Umbilical cord (tissue), 1 donor: ENCODE measurements at regions not wholly inside any gene's neighbourhood (a gene's known extent, or its start where the extent isn't known, plus 50 kb on each side); places are given as distances from the start of the nearest gene placed in this dataset.
"Not testable (repeated sequence)": the region's sequence is repeated elsewhere in the genome, so short reads cannot be mapped to it uniquely, and the experiment has no call there.

ENCODE experiments used
- DNase-seq: peaks from one replicate; pipeline ENCODE4 v3.0.0-alpha.2; 2015; ENCODE audit warnings: low spot score

DNA sequence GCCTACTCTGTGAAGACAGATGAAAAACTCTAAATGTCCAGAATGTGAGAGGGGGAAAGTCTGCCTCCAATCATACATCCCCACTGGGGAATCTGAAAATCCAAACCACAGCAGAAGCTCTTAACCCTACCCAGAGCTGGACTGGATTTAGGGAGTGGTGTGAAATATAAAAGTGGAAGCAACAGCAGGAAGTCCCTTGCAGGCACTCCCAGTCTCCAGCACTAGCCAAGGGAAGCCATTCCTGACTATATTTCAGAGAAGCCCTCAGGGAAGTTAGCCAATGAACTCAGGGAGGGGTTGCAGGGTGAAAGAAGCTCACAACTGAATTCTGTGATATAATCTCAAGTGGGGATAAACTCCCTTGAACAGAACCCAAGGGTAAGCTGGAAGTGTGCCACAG, 51.5 kb downstream of the CRPPA start:
- DNase-seq, result no peak

DNA sequence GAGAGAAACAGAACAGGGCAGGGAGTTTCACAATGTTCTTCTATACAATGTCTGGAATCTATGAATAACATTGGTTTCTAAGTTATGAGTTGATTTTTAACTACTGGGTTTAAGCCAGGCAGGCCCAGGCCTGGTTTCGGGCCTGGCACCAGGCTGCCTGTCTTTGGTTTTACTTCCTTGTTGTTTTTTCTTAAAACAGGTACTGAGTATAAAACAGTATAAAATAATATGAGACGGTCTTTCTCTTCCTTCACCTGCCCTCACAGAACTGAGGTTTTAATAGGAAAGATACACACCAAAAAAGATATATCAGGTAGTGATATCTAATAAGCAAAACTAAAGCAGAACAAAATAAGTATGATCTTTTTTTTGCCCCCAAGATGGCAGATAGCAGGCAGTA, 52.0 kb downstream of the CRPPA start:
- DNase-seq, result not testable (repeated sequence)

DNA sequence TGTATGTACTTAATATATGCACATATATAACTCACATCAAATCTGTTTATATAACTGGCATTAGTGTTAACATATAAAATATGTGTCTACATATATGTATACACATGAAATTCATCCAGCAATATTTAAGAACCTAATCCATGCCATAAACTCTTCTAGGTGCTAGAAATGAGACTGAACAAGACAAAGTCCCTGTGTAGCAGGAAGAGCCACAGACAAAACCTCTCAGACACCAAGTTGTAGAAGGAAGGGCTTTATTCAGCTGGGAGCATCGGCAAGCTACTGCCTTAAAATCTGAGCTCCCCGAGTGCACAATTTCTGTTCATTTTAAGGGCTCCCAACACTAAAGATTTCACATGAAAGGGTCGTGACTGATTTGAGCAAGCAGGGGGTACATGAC, 52.5 kb downstream of the CRPPA start:
- DNase-seq, result no peak

DNA sequence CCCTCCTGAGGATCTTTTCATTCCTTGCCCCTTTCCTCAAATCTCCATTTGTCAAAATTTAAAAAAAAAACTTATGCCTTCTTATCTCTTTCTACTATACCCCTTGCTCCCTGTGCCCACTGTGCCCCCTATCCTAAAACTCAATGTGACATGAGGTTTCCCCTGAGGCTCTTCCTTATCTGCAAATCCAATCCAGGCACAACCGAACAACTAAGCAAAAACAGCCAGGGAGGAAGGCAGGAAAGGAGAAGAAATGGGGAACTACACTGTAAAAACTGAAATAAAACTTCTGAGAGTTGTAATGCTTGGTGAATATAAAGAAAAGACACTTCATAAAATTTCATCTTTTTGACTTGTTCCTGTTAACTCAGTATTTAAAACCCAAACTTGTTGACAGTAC, 54.2 kb downstream of the CRPPA start:
- no peak for DNase-seq

DNA sequence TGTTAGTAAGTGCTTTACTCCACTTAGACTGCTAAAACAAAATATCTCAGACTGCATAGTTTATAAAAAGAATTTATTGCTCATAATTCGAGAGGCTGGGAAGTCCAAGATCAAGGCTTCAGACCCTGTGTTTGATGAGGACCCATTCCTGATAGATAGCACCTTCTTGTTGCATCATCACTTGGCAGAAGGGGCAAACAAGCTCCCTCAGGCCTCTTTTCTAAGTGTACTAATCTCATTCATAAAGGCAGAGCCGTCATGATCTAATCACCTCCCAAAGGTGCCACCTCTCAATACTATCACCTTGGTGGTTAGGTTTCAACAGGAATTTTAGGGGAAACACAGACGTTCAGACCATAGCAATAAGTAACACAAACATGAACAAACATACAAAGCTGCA, 55.4 kb downstream of the CRPPA start:
- DNase-seq, result no peak

DNA sequence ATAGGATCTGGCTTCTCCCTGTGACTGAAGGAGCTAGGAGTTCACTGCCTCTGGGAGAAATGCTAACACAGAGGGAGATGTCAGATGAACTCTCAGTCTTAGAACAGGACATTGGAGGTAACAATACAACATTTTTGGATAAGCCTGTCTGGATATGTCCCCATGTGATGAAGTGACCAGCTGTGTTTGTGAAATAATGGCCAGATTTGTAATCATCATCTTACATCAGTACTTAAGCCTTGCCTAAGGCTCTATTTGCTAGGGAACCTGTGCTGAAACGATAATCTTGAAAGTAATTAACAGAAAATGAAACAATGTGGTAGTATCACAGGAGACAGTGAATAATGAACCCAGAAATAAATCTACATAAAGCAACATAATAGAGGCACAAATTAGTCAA, 56.2 kb downstream of the CRPPA start:
- DNase-seq, result no peak

DNA sequence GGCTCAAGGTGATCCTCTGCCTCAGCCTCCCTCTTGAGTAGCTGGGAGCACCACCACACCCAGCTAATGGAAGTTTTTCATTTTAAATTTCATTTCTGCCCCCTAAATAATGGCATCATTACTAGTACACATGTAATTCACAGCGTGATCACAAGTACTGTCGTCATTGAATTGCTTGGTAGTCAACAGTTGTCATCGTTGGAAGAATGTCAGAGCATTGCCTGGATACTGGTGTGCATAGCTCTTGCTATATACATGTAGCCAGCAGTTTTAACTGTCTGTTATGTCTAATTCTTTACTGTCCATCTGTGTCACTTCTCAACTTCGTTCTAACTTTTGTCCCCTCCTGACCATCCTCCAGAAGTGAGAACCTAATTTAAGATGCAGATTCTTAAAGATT, 62.1 kb downstream of the CRPPA start:
- no peak for DNase-seq

DNA sequence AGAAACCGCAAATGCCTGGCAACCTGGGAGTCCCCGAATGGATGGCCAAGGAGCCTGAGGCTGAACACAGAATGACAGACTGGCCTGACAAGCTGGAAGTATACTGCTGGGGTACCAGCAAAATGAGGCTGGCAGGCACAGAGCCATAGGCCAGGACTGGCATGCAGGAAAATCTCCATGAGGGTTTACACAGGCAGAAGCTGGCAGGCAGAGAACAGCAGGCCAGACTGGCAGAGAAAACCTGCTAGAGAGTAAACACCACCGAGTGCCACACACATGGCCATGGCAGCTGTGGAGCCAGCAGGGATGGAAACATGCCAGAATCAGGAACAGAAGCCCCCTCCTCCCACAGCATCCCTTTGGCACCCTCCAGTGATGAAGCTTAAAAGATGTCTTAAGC, 63.4 kb downstream of the CRPPA start:
- DNase-seq, result no peak

DNA sequence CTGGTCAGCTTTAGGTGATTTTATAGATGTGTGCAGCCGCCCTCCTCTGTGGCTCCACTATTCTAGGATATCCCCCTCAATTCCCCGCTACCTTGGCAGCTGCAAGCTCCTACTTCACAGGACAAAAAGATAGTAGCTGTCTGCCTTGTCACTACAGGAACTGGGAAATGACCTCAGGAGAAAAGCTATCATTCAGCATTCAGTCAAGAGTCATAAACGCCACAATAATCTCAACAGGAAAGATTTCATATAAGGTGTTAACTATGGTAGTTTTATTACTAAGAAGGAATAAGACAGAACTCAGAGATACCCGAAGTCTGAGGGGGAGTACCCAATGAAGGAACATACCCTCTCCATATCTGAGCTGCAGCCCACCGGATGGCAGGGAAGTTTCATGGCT, 63.9 kb downstream of the CRPPA start:
- no peak for DNase-seq

DNA sequence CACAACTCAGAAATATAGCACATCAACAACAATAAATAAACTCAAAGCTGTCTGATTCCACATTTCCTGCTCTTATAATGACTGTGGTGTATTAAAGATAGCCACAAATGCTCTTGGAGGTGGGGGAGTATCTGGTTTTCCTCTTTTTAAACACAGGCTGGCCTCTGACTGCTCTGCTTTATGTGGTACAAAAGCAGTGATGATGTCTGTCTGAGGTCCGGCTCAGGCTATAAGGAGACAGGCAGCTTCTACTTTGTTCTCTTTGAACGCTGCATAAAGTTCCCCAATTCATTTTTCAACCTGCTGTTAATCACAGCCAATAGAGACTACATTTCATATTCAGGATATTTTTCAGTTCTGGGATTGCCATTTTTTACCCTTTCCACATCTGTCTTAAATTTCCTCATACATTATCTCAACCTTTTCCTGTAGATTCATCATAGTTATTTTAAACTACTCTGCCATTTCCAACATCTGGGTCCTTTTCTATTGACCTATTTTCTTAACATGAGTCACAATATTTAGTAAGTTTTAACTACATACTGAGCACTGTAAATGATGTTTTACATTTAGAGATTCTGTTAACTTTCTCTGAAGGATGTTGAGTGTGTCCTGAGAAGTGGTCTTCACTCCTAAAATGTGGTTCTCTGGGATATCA, 64.9 kb downstream of the CRPPA start:
- peak; percentile 71 for DNase-seq

DNA sequence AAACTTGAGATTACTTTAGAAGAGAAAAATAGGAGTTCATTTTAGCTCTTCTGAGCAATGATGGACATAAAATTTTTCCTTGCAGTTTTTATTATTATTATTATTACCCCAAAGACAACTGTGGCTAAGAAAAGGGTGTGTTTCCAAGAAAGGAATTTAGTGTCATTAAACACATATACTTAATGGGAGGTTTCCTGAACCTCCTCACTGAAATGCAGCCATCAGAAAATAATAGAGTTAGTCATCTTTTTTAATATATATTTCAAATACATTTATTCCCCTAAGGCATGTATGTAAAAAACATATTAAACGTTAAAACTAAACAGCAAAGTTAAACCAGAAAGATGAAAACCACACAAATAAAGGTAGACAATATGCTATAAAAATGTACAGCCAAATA, 66.8 kb downstream of the CRPPA start:
- DNase-seq, result no peak

DNA sequence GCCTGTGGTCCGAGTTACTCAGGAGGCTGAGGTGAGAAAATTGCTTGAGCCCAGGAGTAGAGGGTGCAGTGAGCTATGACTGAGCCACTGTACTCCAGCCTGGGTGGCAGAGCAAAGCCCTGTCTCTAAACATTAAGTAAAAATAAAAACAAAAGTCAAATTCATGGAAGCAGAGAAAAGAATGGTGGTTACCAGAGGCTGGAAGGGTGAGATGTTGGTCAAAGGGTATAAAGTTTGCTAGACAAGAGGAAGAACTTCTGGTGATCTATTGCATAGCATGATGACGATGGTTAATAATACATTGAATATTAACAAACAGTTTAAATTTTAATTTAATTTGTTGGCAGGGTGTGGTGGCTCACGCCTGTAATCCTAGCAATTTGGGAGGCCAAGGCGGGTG, 68.1 kb downstream of the CRPPA start:
- no peak for DNase-seq

DNA sequence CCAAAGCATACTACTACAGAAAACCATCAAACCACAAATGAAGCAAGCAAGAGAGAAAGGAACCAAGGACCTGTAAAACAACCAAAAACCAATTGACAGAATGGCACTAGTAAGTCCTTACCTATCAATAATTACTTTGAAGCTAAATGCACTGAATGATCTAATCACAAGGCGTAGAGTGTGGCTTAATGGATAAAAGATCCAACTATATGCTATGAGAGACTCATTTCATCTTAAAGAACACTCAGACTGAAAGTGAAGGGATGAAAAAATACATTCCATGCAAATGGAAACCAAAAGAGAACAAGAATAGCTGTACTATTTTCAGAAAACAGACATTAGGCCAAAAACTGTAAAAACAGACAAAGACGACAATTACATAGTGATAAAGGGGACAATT, 70.7 kb downstream of the CRPPA start:
- DNase-seq, result no peak

DNA sequence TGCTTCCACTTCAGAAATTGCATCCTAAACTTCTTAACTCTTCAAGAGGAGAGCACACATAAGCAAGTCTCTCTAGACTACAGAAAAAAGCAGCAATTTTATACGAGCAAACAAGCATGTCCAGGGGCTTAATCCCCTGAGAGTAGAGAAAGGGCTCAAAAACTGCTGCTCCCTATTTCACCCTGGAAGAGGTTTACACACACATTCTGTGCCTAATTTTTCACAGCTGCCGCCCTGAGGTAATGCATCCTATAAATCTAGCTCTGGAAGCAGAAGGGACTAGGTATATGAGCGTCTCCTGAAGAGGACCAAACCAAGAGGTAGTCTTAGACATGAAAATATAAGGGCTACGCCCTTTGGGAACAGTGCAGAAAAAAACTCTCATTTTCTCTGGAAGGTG, 73.1 kb downstream of the CRPPA start:
- no peak for DNase-seq

DNA sequence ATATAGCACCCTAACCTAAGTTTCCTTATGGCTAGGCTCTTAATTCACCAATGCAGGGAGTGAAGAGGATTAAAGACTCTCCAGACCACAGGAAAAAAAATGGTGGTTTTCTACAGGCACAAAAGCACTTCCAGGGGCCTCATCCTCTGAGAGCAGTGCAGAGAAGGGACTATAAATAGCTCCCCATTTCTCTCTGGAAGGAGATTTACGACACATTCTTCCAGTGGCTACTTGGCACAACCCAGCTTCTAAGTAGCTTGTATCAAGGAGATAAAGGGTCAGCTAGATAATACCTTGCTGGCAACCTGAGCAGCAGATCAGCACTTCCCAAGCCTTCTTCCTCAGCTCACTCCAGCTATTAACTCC, 73.5 kb downstream of the CRPPA start:
- peak; percentile 87 for DNase-seq

DNA sequence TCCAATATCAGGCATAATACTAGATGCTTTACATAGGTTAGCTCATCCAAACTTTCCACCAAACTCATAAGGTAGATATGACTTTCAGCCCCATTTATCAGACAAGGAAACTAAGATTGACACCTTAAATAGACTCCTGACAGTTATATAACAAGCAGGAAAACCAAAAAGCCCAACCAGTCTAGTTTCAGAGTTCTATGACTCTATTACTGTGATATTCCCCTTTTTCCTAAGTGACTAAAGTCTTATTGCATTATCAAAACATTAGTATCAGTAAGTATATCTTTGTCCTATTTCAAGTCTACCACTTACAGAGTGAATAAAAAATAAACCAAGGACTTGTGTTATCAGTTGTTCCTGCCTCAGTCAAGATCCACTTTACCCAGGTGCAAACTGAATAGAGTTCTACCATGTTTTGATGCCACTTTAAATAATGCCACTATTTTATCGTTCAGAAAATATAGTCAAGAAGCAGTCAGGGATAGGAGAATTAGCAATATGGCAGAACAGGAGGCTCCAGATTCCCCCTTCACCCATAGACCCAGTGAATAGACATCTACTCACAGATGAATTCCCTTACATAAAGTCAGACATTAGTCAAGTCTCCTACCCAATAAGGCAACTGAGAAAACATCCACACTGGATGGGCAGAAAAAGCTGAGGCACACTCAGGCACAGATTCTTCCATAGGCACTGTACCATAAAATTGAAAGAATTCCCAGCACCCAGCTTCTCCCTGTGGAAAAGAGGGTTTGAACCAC, 74.1 kb downstream of the CRPPA start:
- DNase-seq, result no peak

DNA sequence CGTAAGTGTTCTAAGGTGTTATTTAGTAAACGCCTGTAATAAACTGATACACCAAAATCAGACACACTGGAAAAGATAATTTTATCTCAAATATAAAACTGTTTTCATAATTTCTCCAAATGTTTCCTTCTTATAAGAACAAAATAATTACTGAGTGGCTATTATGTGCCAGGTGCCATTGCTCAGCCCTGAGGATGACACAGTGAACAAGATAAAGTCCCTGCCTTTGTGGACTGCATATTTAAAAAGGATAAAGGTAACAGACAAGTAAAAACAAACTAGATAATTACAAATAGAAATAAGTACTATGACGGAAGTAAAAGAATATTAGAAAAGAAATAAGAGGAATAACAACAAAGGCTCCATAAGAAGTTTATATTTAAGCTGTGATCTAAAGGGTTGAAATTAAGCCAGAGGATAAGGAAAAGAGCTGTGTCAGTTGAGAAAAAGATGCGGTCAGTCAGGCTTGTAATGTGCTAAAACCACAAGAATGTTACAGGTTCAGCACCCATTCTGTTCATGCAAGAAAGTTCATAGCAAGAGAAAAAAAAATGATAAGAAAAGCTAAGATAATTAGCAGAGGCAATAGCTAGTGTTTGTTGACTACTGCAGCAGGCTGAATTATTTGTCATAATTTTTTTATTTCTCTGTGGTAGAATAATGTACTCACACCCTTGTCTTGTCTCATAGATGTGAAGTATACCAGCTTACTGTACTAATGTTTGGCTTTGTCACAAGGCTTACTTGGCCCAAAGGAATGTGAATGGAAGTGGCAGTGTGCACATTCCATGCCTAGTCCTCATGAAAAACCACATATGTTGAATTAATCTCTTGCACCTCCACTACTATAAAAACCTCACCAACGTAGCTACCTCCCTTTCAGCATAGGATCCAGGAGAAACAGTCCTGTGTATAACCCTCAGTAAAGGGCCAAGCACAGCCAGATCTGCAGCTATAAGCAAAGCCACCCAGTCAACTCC, 75.1 kb downstream of the CRPPA start:
- DNase-seq, result peak; percentile 34

DNA sequence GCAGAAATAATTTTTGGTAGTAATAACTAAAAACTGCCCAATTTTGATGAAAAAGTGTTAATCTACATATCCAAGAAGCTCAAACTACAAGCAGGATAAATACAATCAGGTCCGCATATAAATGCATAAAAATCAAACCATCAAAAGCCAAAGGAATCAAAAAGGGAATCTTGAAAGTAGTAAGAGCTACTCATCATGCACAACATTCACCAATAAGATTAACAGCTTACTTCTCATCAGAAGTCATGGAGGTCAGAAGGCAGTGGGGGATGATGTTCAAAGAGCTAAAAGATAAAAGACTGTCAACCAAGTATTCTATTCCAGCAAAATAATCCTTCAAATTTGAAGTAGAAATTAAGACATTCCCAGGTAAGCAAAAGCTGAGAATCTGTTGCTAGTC, 76.4 kb downstream of the CRPPA start:
- no peak for DNase-seq

DNA sequence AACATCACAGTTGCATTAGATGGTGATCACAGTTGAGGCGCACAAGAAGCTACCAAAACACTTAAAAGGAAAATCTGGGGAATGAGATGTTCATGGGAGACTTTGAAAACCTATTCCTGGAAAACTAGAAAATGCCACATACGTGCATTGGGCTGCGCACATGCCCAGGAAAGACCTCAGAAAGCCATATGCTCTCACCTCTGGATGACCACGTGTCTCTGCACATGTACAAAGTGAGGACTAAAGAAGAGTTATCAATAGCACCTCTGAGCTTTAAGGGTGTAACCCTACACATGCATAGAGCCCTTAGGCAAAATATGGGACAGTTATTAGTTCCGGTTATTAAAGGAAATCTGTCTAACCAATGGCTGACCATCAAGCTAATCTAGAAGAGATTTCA, 77.7 kb downstream of the CRPPA start:
- no peak for DNase-seq

DNA sequence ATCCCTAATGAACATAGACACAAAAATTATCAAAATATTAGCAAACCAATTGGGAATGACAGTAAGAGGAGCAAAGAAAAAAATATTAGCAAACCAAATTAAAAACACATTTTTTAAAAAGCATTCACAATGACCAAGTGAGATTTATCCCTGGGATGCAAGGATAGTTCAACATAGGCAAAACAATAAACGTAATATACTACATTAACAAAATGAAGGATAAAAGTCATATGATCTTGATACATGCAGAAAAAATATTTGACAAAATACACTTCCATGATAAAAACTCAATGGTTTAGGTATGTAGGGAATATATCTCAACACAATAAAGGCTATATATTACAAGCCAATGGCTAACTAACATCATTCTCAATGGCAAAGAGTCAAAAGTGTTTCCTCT, 83.3 kb downstream of the CRPPA start:
- no peak for DNase-seq

DNA sequence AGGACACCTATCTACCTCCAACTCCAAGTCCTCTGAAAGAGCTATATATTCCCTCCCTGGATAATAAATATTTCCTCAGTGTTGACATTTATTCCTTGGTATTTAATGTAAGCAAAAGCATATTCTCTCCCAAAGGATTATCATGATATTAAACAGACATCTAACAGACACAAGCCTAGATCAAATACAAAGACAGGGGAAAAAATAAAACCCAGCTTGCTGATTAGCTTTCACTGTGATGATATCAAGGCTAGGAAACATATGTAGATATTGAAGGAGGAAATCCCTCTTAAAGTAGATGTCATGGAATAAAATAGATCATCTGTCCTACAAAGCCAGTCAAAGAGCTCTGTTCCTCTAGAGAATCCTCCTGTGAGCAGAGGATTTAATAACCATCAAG, 95.2 kb downstream of the CRPPA start:
- DNase-seq, result peak; percentile 95

DNA sequence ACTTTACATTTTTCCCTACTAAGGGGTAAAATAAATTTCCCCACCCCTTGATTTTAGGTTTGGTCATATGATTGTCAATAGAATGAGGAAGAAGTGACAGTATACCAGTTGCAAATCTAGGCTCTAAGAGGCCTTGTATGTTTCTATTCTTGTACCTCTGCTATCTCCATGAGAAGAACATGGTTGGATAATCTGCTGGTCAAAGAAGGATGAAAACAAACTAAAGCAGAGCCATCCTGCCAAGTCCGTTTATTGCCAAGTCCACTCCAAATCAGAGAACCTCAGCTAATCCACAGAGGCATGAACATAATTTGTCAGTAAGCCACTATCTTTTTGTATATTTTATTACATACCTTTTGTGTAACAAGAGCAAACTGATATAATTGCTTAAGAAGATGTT, 98.0 kb downstream of the CRPPA start:
- DNase-seq, result no peak
